ENCODE measurements at regions not wholly inside any gene's neighbourhood (a gene's known extent, or its start where the extent isn't known, plus 50 kb on each side); places are given as distances from the start of the nearest gene placed in this dataset.

DNA sequence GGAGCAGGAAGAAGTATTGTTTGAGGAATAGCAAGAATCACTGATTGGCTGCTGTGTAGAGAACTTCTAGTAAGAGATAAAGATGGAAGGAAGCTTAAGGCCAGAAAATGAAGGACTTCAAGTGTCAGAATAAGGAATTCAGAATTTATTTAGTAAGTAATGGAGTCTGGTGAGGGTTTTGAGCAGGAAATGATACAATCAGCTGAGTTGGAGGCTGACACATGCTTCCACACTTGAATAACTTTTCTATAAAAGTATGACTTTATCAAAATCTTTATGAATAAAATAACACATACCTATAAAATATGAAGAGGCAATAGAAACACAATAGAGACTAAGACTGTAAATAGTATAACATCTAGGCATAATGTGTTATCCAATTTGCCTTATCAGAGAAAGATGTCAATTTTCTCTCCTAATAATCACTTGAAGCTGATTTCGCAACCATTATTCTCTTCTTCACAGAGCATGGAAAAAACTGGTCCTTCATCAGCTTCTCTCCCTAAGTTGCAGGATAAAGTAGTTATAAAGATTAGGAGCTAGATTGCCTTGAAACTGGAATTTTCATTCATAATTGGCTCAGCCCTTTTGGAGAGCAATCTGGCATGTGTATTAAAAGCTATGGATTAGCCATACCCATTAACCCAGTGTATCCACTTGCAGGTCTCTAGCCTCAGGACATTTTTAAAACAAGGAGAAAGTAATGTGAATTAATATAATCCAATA lies 143.4 kb downstream of the ZNF608 start:
- DNase-seq = no peak
- no peaks in the 10 kb centered on the region for H3K4me1 Mint-ChIP-seq (ENCODE audit: low read depth)
- H3K27ac Mint-ChIP-seq = no peak overlapping the region
- no peaks in the 10 kb centered on the region for H3K36me3 Mint-ChIP-seq
- CTCF ChIA-PET = no interaction called here
- intact Hi-C loops (cut with micrococcal nuclease) = no loop called here
- POLR2A ChIA-PET = no interaction called here
- no peak overlapping the region for H3K4me3 Mint-ChIP-seq
- H3K9me3 Mint-ChIP-seq = no peaks in the 10 kb centered on the region
- no peaks in the 10 kb centered on the region for H3K27me3 Mint-ChIP-seq

DNA sequence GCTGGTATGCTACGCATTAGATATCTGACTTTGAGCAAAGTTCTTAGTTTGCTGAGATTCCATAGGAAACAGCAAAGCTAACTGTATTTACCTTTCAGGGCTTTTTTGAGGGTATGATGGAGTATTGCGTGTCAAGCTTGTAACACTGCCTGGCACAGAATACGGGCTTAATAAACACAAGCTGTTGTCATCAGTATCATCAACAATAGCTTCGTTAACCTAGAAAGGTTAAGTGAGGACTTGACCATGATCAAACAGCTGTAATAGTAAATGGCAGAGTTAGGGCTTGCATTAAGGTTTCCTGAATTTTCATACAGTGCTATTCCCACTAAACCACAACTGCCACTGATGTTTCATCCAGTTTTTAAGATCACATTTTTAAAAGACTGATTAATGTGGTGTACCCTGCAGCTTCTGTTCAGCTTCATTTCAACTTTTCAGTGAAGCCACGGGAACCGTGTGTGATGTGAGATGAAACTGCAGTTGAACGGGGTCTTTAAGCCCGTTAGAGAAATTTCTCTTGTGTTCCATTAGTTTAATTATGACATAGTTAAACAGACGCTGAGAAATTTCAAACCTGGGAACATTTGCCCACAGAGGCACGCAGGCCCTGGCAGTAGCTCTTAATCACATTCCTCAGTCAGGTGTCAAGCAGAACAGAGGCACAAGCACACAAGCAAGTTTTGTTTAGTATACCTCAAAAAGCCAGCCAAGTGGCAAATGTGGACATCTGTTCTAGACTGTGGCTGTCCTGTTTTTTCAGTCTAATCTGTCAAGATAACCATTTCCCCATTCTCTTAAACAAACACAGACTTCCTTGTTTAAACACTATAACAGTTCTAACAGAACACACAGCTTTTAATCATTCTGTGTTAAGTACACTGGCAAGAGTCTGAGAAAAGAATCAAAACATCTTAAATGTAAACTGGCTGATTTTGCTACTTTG lies 147.1 kb downstream of the ZNF608 start:
- H3K9me3 Mint-ChIP-seq = no peaks in the 10 kb centered on the region

DNA sequence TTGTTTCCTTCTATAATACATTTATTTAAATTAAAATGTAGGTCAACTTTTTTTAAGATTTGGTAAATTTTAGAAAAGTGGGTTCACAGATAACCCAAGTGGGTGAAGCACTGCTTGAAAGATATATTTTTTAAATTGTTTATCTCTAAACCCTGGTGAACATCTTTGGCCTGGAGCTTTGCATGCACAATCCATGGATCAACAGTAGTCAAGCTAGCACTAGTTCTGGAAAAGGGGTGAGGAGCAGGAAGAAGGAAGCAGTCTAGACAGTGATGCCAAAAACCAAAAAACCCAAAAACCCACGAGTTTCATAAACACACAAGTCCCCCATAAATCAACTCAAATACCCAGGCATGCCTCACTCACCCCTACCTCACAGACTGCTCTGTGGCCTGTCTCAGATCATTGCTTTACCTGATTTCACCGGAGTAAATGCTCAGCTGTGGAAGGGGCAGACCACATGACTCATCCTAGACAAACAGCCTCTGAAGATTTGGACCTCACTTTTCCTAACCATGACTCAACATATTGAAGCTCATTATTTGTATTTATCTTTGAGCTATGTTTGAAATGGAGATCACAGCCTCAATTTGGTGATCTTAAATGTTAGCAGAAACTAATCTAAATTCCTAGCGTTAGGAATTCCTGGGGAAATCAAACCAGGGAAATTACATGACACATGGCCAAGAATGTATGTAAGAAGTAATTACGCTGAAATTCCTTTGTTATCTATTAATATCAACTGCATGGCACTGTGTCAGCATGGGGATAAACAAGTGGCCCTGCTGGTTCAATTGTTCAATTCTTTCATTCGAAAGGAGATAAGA lies 149.6 kb downstream of the ZNF608 start:
- Mint-ChIP-seq H3K4me3 (no peak overlapping the region), H3K27me3 (peaks cover 4% of the 10 kb centered on the region), H3K4me1 (ENCODE audit: low read depth) (no peaks in the 10 kb centered on the region), H3K27ac (no peak overlapping the region), H3K36me3 (no peaks in the 10 kb centered on the region), H3K9me3 (no peaks in the 10 kb centered on the region)
- ChIA-PET CTCF (no interaction called here), POLR2A (no interaction called here)
- DNase-seq = no peak
- intact Hi-C loops (cut with micrococcal nuclease) = no loop called here

More for the DNA sequence above, 147.1 kb downstream of the ZNF608 start:
- intact Hi-C loops (cut with micrococcal nuclease) = no loop called here
- H3K27ac Mint-ChIP-seq = no peak overlapping the region
- CTCF ChIA-PET = interaction anchor here (0.5 kb wide), 1 partner anchor 11 kb away, joined by 3 read pairs; no protein-coding TSS in a partner anchor
- POLR2A ChIA-PET = no interaction called here
- H3K4me3 Mint-ChIP-seq = no peak overlapping the region
- H3K36me3 Mint-ChIP-seq = no peaks in the 10 kb centered on the region
- no peaks in the 10 kb centered on the region for H3K4me1 Mint-ChIP-seq (ENCODE audit: low read depth)
- DNase-seq = no peak
- peaks cover 4% of the 10 kb centered on the region for H3K27me3 Mint-ChIP-seq

DNA sequence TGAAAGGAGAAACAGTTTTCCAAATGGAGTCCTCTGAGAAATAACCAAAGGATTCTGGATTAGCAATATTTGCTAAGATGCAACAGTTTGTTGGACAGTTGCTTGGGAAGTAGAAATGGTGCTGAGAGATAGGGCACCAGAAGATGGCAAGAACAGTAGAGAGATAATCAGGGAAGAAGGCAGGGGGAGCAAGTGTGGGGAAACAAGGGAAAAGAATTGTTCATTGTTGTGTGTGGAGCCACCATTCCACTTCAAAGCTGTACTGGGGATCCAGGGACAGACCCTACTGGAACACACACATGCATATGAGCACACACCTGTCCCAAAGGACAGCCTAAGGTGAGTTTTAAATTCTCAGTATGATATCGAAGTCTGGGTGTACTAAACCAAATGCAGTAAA lies 152.5 kb downstream of the ZNF608 start:
- POLR2A ChIA-PET = no interaction called here
- Mint-ChIP-seq H3K4me3 (no peak overlapping the region), H3K9me3 (no peaks in the 10 kb centered on the region), H3K27ac (no peak overlapping the region), H3K27me3 (peaks cover 5% of the 10 kb centered on the region), H3K36me3 (no peaks in the 10 kb centered on the region), H3K4me1 (ENCODE audit: low read depth) (no peaks in the 10 kb centered on the region)
- CTCF ChIA-PET = no interaction called here
- DNase-seq = no peak
- intact Hi-C loops (cut with micrococcal nuclease) = no loop called here

DNA sequence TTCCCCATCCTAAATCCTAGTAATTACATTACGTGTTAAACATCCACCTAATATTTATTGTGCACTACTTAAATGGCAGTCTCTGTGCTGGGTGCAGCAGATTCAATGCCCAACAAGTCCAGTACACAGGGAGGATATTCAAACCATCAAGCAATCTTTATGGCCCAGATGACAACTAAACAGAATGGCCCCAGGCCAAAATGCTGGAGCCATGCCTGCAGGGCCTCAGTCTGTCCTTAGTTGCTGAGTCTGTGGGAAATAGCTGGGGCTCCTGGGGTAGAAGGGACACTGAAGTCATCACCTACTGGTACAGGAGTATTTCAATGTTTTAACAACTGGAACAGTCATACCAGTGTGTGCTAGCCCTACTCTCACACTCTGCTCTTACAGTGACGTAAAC lies 153.5 kb downstream of the ZNF608 start:
- no peak overlapping the region for H3K4me3 Mint-ChIP-seq
- POLR2A ChIA-PET = no interaction called here
- intact Hi-C loops (cut with micrococcal nuclease) = no loop called here

DNA sequence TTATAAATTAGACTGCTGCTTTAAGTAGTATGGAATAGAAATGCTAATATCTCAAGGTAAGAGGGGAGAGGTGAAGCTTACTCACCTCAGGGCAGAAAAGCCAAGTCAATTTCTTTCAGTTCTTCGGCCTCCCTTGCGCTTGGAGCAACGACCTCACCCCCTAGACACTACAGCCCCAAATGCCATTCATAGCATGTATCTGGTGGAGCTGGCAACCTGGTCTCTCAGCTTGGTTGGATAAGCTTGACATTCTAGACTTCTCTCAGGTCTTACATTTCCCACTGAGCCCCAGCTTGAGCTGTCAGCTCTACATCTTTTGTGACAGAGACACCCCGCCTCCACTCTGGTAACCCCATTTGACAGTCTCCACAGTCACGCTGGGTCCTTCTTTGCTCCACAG lies 154.9 kb downstream of the ZNF608 start:
- CTCF ChIA-PET = interaction anchor here (0.6 kb wide), 1 partner anchor 358 kb away, joined by 3 read pairs; no protein-coding TSS in a partner anchor
- intact Hi-C loops (cut with micrococcal nuclease) = no loop called here
- POLR2A ChIA-PET = no interaction called here
- Mint-ChIP-seq H3K27me3 (peaks cover 4% of the 10 kb centered on the region), H3K36me3 (no peaks in the 10 kb centered on the region), H3K9me3 (no peaks in the 10 kb centered on the region), H3K4me1 (ENCODE audit: low read depth) (no peaks in the 10 kb centered on the region), H3K27ac (no peak overlapping the region), H3K4me3 (no peak overlapping the region)
- DNase-seq = no peak

More for the DNA sequence above, 153.5 kb downstream of the ZNF608 start:
- CTCF ChIA-PET = no interaction called here
- DNase-seq = no peak
- H3K9me3 Mint-ChIP-seq = no peaks in the 10 kb centered on the region
- no peaks in the 10 kb centered on the region for H3K36me3 Mint-ChIP-seq
- H3K4me1 Mint-ChIP-seq (ENCODE audit: low read depth) = no peaks in the 10 kb centered on the region
- H3K27me3 Mint-ChIP-seq = peaks cover 5% of the 10 kb centered on the region
- no peak overlapping the region for H3K27ac Mint-ChIP-seq

DNA sequence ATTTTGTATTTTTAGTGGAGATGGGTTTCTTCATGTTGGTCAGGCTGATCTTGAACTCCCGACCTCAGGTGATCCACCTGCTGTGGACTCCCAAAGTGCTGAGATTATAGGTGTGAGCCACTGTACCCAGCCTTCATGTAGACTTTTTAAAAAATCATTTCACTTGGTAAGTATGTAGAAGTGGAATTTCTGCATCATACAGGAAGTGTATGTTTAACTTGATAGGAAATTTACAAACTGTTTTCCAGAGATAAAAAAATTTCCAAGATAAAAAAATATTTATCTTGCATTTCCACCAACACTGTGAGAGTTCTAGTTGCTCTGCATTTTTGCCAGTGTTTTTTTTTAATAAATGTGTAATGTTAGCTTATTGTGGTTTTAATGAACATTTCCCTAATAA lies 155.8 kb downstream of the ZNF608 start:
- ChIA-PET CTCF (no interaction called here), POLR2A (no interaction called here)
- Mint-ChIP-seq H3K27ac (no peak overlapping the region), H3K4me3 (no peak overlapping the region), H3K9me3 (no peaks in the 10 kb centered on the region), H3K36me3 (no peaks in the 10 kb centered on the region), H3K27me3 (peaks cover 3% of the 10 kb centered on the region), H3K4me1 (ENCODE audit: low read depth) (no peaks in the 10 kb centered on the region)
- no peak for DNase-seq
- intact Hi-C loops (cut with micrococcal nuclease) = no loop called here

DNA sequence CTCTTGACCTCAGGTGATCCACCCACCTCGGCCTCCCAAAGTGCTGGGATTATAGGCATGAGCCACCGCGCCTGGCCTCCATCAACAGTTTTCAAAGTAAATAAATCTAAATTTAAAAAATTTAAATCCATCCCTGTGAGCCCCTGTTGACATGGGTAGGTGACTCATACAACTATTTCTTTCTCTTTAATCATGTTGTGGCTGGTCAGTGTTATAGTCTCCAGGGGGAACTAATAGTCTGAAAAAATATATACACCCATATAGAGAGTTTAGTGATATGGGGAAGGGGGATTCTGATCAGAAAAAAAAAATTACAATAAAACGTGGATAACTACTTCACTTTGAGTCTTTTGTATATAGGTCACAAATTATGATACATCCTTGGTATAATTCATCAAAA lies 159.2 kb downstream of the ZNF608 start:
- POLR2A ChIA-PET = no interaction called here
- intact Hi-C loops (cut with micrococcal nuclease) = loop anchor here (10.0 kb wide), 2 partner anchors 1072 to 1858 kb away; partner anchors contain the start of gene CSNK1G3
- CTCF ChIA-PET = no interaction called here
- no peaks in the 10 kb centered on the region for H3K36me3 Mint-ChIP-seq
- no peak overlapping the region for H3K4me3 Mint-ChIP-seq
- no peak overlapping the region for H3K27ac Mint-ChIP-seq
- peaks cover 3% of the 10 kb centered on the region for H3K27me3 Mint-ChIP-seq
- no peaks in the 10 kb centered on the region for H3K9me3 Mint-ChIP-seq
- no peak for DNase-seq
- peaks cover 13% of the 10 kb centered on the region for H3K4me1 Mint-ChIP-seq (ENCODE audit: low read depth)

DNA sequence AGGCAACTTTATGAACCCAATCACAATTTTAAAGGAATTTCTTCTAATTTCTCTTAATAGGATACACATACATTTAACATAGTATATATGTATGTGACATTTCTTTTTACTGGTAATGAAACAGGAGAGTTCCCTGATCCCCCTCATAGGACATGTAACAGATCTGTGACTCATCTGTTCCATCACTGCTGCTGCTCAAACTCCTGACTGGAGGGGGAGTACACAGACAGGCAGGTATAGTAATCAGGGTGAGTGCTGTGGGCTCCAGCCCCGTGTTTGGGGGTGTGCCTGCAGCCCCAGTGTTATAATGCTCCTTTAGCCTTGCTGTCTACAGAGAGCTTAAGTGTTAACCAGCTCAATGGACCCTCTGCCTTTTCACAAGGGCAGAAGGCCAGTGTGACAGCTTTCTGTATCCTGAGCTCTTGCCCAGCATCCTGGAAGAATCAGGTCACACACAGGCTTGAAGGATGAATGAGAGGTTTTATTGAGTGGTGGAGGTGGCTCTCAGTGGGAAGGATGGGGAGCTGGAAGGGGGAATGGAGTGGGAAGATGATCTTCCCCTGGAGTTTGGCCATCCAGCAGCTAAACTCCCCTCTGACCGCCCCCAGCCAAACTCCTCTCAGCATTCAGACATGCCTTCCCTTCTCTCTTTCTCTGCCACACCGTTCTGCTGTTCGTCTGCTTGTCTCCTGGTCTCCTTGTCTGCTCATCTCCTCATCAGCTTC lies 161.3 kb downstream of the ZNF608 start:
- Mint-ChIP-seq H3K4me3 (no peak overlapping the region), H3K9me3 (no peaks in the 10 kb centered on the region), H3K4me1 (ENCODE audit: low read depth) (peaks cover 13% of the 10 kb centered on the region), H3K36me3 (no peaks in the 10 kb centered on the region), H3K27me3 (peaks cover 2% of the 10 kb centered on the region), H3K27ac (no peak overlapping the region)
- peak; percentile 13 for DNase-seq
- intact Hi-C loops (cut with micrococcal nuclease) = loop anchor here (5.0 to 10.0 kb wide), 3 partner anchors 1070 to 1860 kb away; partner anchors contain the start of gene CSNK1G3
- CTCF ChIA-PET = no interaction called here
- POLR2A ChIA-PET = no interaction called here

DNA sequence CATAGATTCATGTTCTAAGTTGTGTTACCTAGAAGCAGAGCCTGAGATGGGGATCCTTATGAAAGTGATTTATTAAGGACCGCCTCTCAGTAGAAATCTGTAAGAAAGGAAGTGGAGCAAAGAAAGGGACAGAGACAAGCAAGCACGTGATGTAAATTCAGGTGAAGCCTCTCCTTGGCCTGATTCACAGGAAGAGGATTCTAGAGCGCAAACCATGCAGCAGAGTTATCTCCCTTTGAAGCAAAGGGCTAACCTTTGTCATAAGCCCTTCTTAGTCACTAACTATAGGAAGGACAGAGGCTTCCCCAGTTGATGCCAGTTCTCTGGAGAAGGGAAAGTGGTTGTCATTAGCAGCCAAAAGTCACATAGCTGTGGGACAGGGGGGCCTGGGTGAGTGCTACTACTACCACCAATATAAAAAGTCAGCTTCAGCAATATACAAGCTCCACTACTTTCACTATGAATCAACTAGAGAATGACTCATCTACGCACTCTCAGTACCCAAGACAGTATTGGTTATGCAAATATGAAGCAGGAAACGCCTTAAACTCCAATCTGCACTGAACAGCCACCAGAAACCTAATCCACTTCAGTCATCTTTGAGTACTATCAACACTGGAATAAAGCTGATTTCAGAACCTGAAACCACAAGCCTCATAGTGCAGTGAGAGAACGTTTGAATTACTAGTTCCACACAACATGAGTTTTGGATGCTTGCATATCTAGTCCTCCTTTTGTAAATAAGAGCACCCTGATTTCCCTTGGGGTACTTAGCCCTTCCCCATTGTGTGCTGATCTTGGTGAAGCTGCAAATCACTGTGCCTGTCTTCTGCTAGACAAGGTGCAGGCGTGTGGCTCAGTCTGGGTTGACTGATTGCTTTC lies 162.7 kb downstream of the ZNF608 start:
- peak; percentile 38 for DNase-seq
- Mint-ChIP-seq H3K27ac (no peak overlapping the region), H3K4me1 (ENCODE audit: low read depth) (peaks cover 13% of the 10 kb centered on the region), H3K27me3 (peaks cover 2% of the 10 kb centered on the region), H3K36me3 (no peaks in the 10 kb centered on the region), H3K9me3 (no peaks in the 10 kb centered on the region), H3K4me3 (no peak overlapping the region)
- CTCF ChIA-PET = no interaction called here
- POLR2A ChIA-PET = no interaction called here
- intact Hi-C loops (cut with micrococcal nuclease) = loop anchor here (1.0 to 10.0 kb wide), 4 partner anchors 66 to 1861 kb away; partner anchors contain the start of gene CSNK1G3

DNA sequence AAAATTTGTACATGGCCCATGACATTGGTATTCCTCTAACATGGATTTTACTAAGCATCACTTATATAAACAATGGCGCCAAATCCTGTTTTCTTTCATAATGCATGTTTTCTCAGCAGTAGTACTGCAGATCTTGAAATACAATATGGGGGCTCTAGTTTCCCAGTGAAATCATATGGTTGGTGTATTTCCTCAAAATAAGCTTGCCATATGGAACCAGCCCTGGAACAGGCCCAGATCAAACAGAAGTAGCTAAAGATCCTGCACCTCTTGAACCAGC lies 163.9 kb downstream of the ZNF608 start:
- no peaks in the 10 kb centered on the region for H3K9me3 Mint-ChIP-seq
- peaks cover 2% of the 10 kb centered on the region for H3K27me3 Mint-ChIP-seq
- CTCF ChIA-PET = no interaction called here
- intact Hi-C loops (cut with micrococcal nuclease) = loop anchor here (5.0 to 10.0 kb wide), 3 partner anchors 1068 to 1862 kb away; partner anchors contain the start of gene CSNK1G3
- no peak overlapping the region for H3K27ac Mint-ChIP-seq
- no peak for DNase-seq
- POLR2A ChIA-PET = no interaction called here
- H3K4me3 Mint-ChIP-seq = no peak overlapping the region
- peaks cover 13% of the 10 kb centered on the region for H3K4me1 Mint-ChIP-seq (ENCODE audit: low read depth)
- no peaks in the 10 kb centered on the region for H3K36me3 Mint-ChIP-seq

Measured in activated CD4-positive, alpha-beta memory T cell treated with anti-CD3 and anti-CD28 coated beads for 36 hours (primary cell).